Stimulated activated memory B cell treated with anti-CD40 and anti-IgM and Interleukin-4, amounts not matched to agents 10 μg/mL and 1 μg/mL and 100 μg/mL, for 72 hours (primary cell): ENCODE measurements at regions not wholly inside any gene's neighbourhood (a gene's known extent, or its start where the extent isn't known, plus 50 kb on each side); places are given as distances from the start of the nearest gene placed in this dataset.

ENCODE experiments used
- ATAC-seq: fragments of 150-1000 bp; cut with Tn5 transposase; 2 replicates; pipeline ENCODE4 v1.10.0; 2021
- H3K27ac Mint-ChIP-seq: one replicate; pipeline ENCODE4 v1.8.0; 2022; ENCODE audit warnings: mild to moderate bottlenecking, mixed read lengths
- H3K27me3 Mint-ChIP-seq: one replicate; pipeline ENCODE4 v1.8.0; 2022; ENCODE audit warnings: mixed read lengths
- H3K36me3 Mint-ChIP-seq: one replicate; pipeline ENCODE4 v1.8.0; 2022; ENCODE audit warnings: mixed read lengths
- H3K4me1 Mint-ChIP-seq: one replicate; pipeline ENCODE4 v1.8.0; 2022; ENCODE audit warnings: mixed read lengths
- H3K4me3 Mint-ChIP-seq: one replicate; pipeline ENCODE4 v1.8.0; 2022; ENCODE audit warnings: mild to moderate bottlenecking, moderate library complexity, mixed read lengths
- H3K9me3 Mint-ChIP-seq: one replicate; pipeline ENCODE4 v1.8.0; 2022; ENCODE audit warnings: mixed read lengths

GRCh38 chr12:59839514-59839913 lies 243.7 kb downstream of the SLC16A7 start:
- no peaks in the 10 kb centered on the region for H3K27me3 Mint-ChIP-seq
- no peak for ATAC-seq

GRCh38 chr12:59843260-59843843 lies 247.5 kb downstream of the SLC16A7 start:
- ATAC-seq = no peak
- no peak overlapping the region for H3K4me3 Mint-ChIP-seq
- H3K27ac Mint-ChIP-seq = no peak overlapping the region
- H3K27me3 Mint-ChIP-seq = no peaks in the 10 kb centered on the region
- H3K4me1 Mint-ChIP-seq = no peaks in the 10 kb centered on the region
- no peaks in the 10 kb centered on the region for H3K36me3 Mint-ChIP-seq
- H3K9me3 Mint-ChIP-seq = no peaks in the 10 kb centered on the region

More at GRCh38 chr12:59839514-59839913, 243.7 kb downstream of the SLC16A7 start:
- Mint-ChIP-seq H3K27ac (no peak overlapping the region), H3K4me1 (no peaks in the 10 kb centered on the region), H3K9me3 (no peaks in the 10 kb centered on the region), H3K36me3 (no peaks in the 10 kb centered on the region), H3K4me3 (no peak overlapping the region)

GRCh38 chr12:59844750-59845149 lies 248.9 kb downstream of the SLC16A7 start:
- no peaks in the 10 kb centered on the region for H3K4me1 Mint-ChIP-seq
- no peak overlapping the region for H3K4me3 Mint-ChIP-seq
- H3K36me3 Mint-ChIP-seq = no peaks in the 10 kb centered on the region
- ATAC-seq = no peak
- H3K27me3 Mint-ChIP-seq = no peaks in the 10 kb centered on the region
- no peaks in the 10 kb centered on the region for H3K9me3 Mint-ChIP-seq
- no peak overlapping the region for H3K27ac Mint-ChIP-seq

- no peak for ATAC-seq
- no peaks in the 10 kb centered on the region for H3K4me1 Mint-ChIP-seq
- H3K36me3 Mint-ChIP-seq = no peaks in the 10 kb centered on the region
- no peaks in the 10 kb centered on the region for H3K9me3 Mint-ChIP-seq
- no peaks in the 10 kb centered on the region for H3K27me3 Mint-ChIP-seq
- H3K27ac Mint-ChIP-seq = no peak overlapping the region
- no peak overlapping the region for H3K4me3 Mint-ChIP-seq
These were observed 249.5 kb downstream of the SLC16A7 start for GRCh38 chr12:59845293-59845692.

- ATAC-seq = no peak
- Mint-ChIP-seq H3K4me3 (no peak overlapping the region), H3K27ac (no peak overlapping the region), H3K36me3 (no peaks in the 10 kb centered on the region), H3K9me3 (no peaks in the 10 kb centered on the region), H3K27me3 (no peaks in the 10 kb centered on the region), H3K4me1 (no peaks in the 10 kb centered on the region)
These were observed 251.3 kb downstream of the SLC16A7 start for GRCh38 chr12:59847127-59847526.

GRCh38 chr12:59850268-59850667 lies 254.4 kb downstream of the SLC16A7 start:
- no peaks in the 10 kb centered on the region for H3K4me1 Mint-ChIP-seq
- no peaks in the 10 kb centered on the region for H3K36me3 Mint-ChIP-seq
- no peak overlapping the region for H3K27ac Mint-ChIP-seq
- H3K27me3 Mint-ChIP-seq = no peaks in the 10 kb centered on the region
- ATAC-seq = no peak
- no peaks in the 10 kb centered on the region for H3K9me3 Mint-ChIP-seq
- no peak overlapping the region for H3K4me3 Mint-ChIP-seq

- H3K9me3 Mint-ChIP-seq = peaks cover 11% of the 10 kb centered on the region
These were observed 262.8 kb downstream of the SLC16A7 start for GRCh38 chr12:59858508-59859170.

GRCh38 chr12:59859171-59859510 lies 263.3 kb downstream of the SLC16A7 start:
- no peaks in the 10 kb centered on the region for H3K36me3 Mint-ChIP-seq
- no peaks in the 10 kb centered on the region for H3K27me3 Mint-ChIP-seq
- H3K4me1 Mint-ChIP-seq = no peaks in the 10 kb centered on the region
- no peak for ATAC-seq
- no peak overlapping the region for H3K27ac Mint-ChIP-seq
- H3K9me3 Mint-ChIP-seq = peaks cover 11% of the 10 kb centered on the region
- H3K4me3 Mint-ChIP-seq = no peak overlapping the region

More at GRCh38 chr12:59858508-59859170, 262.8 kb downstream of the SLC16A7 start:
- H3K4me3 Mint-ChIP-seq = no peak overlapping the region
- H3K27me3 Mint-ChIP-seq = no peaks in the 10 kb centered on the region
- H3K27ac Mint-ChIP-seq = no peak overlapping the region
- H3K36me3 Mint-ChIP-seq = no peaks in the 10 kb centered on the region
- H3K4me1 Mint-ChIP-seq = no peaks in the 10 kb centered on the region
- ATAC-seq = no peak

- no peaks in the 10 kb centered on the region for H3K27me3 Mint-ChIP-seq
- H3K4me1 Mint-ChIP-seq = no peaks in the 10 kb centered on the region
- no peak overlapping the region for H3K27ac Mint-ChIP-seq
- no peaks in the 10 kb centered on the region for H3K36me3 Mint-ChIP-seq
- no peak for ATAC-seq
- peaks cover 11% of the 10 kb centered on the region for H3K9me3 Mint-ChIP-seq
- H3K4me3 Mint-ChIP-seq = no peak overlapping the region
These were observed 265.8 kb downstream of the SLC16A7 start for GRCh38 chr12:59861635-59862034.

GRCh38 chr12:59867055-59867454 lies 271.2 kb downstream of the SLC16A7 start:
- ATAC-seq = no peak
- H3K9me3 Mint-ChIP-seq = peaks cover 2% of the 10 kb centered on the region

GRCh38 chr12:59867689-59868088 lies 271.9 kb downstream of the SLC16A7 start:
- peaks cover 4% of the 10 kb centered on the region for H3K9me3 Mint-ChIP-seq
- H3K4me1 Mint-ChIP-seq = no peaks in the 10 kb centered on the region
- H3K27ac Mint-ChIP-seq = no peak overlapping the region
- ATAC-seq = no peak
- H3K27me3 Mint-ChIP-seq = no peaks in the 10 kb centered on the region
- no peak overlapping the region for H3K4me3 Mint-ChIP-seq
- H3K36me3 Mint-ChIP-seq = no peaks in the 10 kb centered on the region

More at GRCh38 chr12:59867055-59867454, 271.2 kb downstream of the SLC16A7 start:
- Mint-ChIP-seq H3K4me1 (no peaks in the 10 kb centered on the region), H3K36me3 (no peaks in the 10 kb centered on the region), H3K27ac (no peak overlapping the region), H3K4me3 (no peak overlapping the region), H3K27me3 (no peaks in the 10 kb centered on the region)

- no peak overlapping the region for H3K4me3 Mint-ChIP-seq
- peaks cover 6% of the 10 kb centered on the region for H3K4me1 Mint-ChIP-seq
- H3K9me3 Mint-ChIP-seq = peaks cover 11% of the 10 kb centered on the region
- no peak for ATAC-seq
- H3K27me3 Mint-ChIP-seq = no peaks in the 10 kb centered on the region
- no peak overlapping the region for H3K27ac Mint-ChIP-seq
- no peaks in the 10 kb centered on the region for H3K36me3 Mint-ChIP-seq
These were observed 275.9 kb downstream of the SLC16A7 start for GRCh38 chr12:59871779-59872178.

- ATAC-seq = no peak
- Mint-ChIP-seq H3K9me3 (peaks cover 11% of the 10 kb centered on the region), H3K27ac (no peak overlapping the region), H3K27me3 (no peaks in the 10 kb centered on the region), H3K36me3 (no peaks in the 10 kb centered on the region), H3K4me3 (no peak overlapping the region), H3K4me1 (peaks cover 6% of the 10 kb centered on the region)
These were observed 277.3 kb downstream of the SLC16A7 start for GRCh38 chr12:59873136-59873535.

GRCh38 chr12:59874781-59875180 lies 279.0 kb downstream of the SLC16A7 start:
- Mint-ChIP-seq H3K36me3 (no peaks in the 10 kb centered on the region), H3K4me3 (no peak overlapping the region), H3K9me3 (peaks cover 11% of the 10 kb centered on the region), H3K4me1 (peaks cover 6% of the 10 kb centered on the region), H3K27ac (no peak overlapping the region), H3K27me3 (no peaks in the 10 kb centered on the region)
- ATAC-seq = no peak

GRCh38 chr12:59886131-59886733 lies 290.4 kb downstream of the SLC16A7 start:
- Mint-ChIP-seq H3K27me3 (no peaks in the 10 kb centered on the region), H3K27ac (no peak overlapping the region), H3K36me3 (no peaks in the 10 kb centered on the region), H3K9me3 (no peaks in the 10 kb centered on the region), H3K4me3 (no peak overlapping the region), H3K4me1 (no peaks in the 10 kb centered on the region)
- ATAC-seq = no peak

- no peak overlapping the region for H3K27ac Mint-ChIP-seq
These were observed 291.3 kb downstream of the SLC16A7 start for GRCh38 chr12:59887178-59887577.

More at GRCh38 chr12:59887178-59887577, 291.3 kb downstream of the SLC16A7 start:
- no peaks in the 10 kb centered on the region for H3K36me3 Mint-ChIP-seq
- no peak for ATAC-seq
- H3K27me3 Mint-ChIP-seq = no peaks in the 10 kb centered on the region
- H3K4me1 Mint-ChIP-seq = no peaks in the 10 kb centered on the region
- no peak overlapping the region for H3K4me3 Mint-ChIP-seq
- H3K9me3 Mint-ChIP-seq = no peaks in the 10 kb centered on the region
